SK-N-SH (cell line): ENCODE measurements at regions not wholly inside any gene's neighbourhood (a gene's known extent, or its start where the extent isn't known, plus 50 kb on each side); places are given as distances from the start of the nearest gene placed in this dataset.

ENCODE experiments used
- CTCF ChIA-PET: fragments of 300-600, 350-600 bp; formaldehyde crosslinking; extraction: SDS; loops from one replicate; lab custom pipeline; 2021; lab: Yijun Ruan, JAX
- POLR2A ChIA-PET: fragments of 350-600 bp; sonication (Branson Sonifier 250); formaldehyde crosslinking; extraction: SDS; loops from one replicate; lab custom pipeline; 2020; ENCODE audit warnings: antibody characterized with exemption, inconsistent platforms; lab: Yijun Ruan, JAX
- DNase-seq: peaks from one replicate; pipeline ENCODE4 v3.0.0; 2012
- H2AFZ ChIP-seq: fragments of 200-600 bp; sonication (generic); 2 replicates; pipeline ENCODE4 v1.8.1; 2016; ENCODE audit warnings: antibody characterized with exemption, mild to moderate bottlenecking, low read depth
- H3F3A ChIP-seq: fragments of 200-600 bp; sonication (generic); replicated peaks from 2 replicates; pipeline ENCODE3; 2016; ENCODE audit warnings: antibody characterized with exemption, mild to moderate bottlenecking; ENCODE audit not compliant: insufficient read depth
- H3K27ac ChIP-seq, 2 experiments: fragments of 200-500 bp in 1 of 2; fragments of 200-600 bp in 1 of 2; sonication (Bioruptor generic) in 1 of 2; sonication (generic), shearing (Covaris generic) in 1 of 2; 2 replicates each; pipeline versions ENCODE4 v1.5.1 to v1.6.1; 2014 to 2016; ENCODE audit warnings: low read depth in 2 of 2, inconsistent platforms in 1 of 2, low read length in 1 of 2, mild to moderate bottlenecking in 1 of 2, mixed read lengths in 1 of 2
- H3K27me3 ChIP-seq: fragments of 200-600 bp; sonication (generic), shearing (Covaris generic); 2 replicates; pipeline ENCODE4 v1.6.1; 2016; ENCODE audit warnings: mixed run types; ENCODE audit not compliant: insufficient read depth
- H3K36me3 ChIP-seq, 2 experiments: fragments of 200-500 bp in 1 of 2; fragments of 200-600 bp in 1 of 2; sonication (Bioruptor generic) in 1 of 2; sonication (generic) in 1 of 2; replicated peaks in 1 of 2; 2 replicates each; pipeline versions ENCODE3 to v1.5.1; 2014 to 2016; ENCODE audit warnings: low read length in 1 of 2, mild to moderate bottlenecking in 1 of 2; ENCODE audit not compliant: insufficient read depth in 2 of 2, control insufficient read depth in 1 of 2
- H3K4me1 ChIP-seq, 2 experiments: fragments of 200-500 bp in 1 of 2; fragments of 200-600 bp in 1 of 2; sonication (Bioruptor generic) in 1 of 2; sonication (generic), shearing (Covaris generic) in 1 of 2; 2 replicates each; pipeline versions ENCODE4 v1.5.1 to v1.6.1; 2014 to 2016; ENCODE audit warnings: low read depth in 1 of 2, low read length in 1 of 2, mixed run types in 1 of 2; ENCODE audit not compliant: insufficient read depth in 2 of 2, control insufficient read depth in 1 of 2
- H3K4me2 ChIP-seq: fragments of 200-600 bp; sonication (generic), shearing (Covaris generic); 2 replicates; pipeline ENCODE4 v1.6.1; 2017; ENCODE audit warnings: mixed run types
- H3K4me3 ChIP-seq, 2 experiments: fragments of 200-500 bp in 1 of 2; fragments of 200-600 bp in 1 of 2; sonication (Bioruptor generic) in 1 of 2; sonication (generic), shearing (Covaris generic) in 1 of 2; 2 replicates each; pipeline versions ENCODE4 v1.5.1 to v1.8.1; 2014 to 2016; ENCODE audit warnings: low read depth in 2 of 2, inconsistent platforms in 1 of 2, low read length in 1 of 2, mild to moderate bottlenecking in 1 of 2, mixed read lengths in 1 of 2, moderate library complexity in 1 of 2
- H3K79me2 ChIP-seq: fragments of 200-600 bp; sonication (generic); 2 replicates; pipeline ENCODE4 v1.8.1; 2017; ENCODE audit warnings: mild to moderate bottlenecking; ENCODE audit not compliant: insufficient read depth
- H3K9ac ChIP-seq: fragments of 200-600 bp; sonication (generic); 2 replicates; pipeline ENCODE4 v1.6.1; 2017; ENCODE audit warnings: mixed run types
- H3K9me2 ChIP-seq: fragments of 200-600 bp; sonication (generic); 2 replicates; pipeline ENCODE4 v1.6.1; 2017; ENCODE audit warnings: mixed run types
- H3K9me3 ChIP-seq: fragments of 200-600 bp; sonication (generic); 2 replicates; pipeline ENCODE4 v1.6.1; 2017; ENCODE audit warnings: mixed run types, mild to moderate bottlenecking, moderate library complexity
- H4K20me1 ChIP-seq: fragments of 200-600 bp; sonication (generic); 2 replicates; pipeline ENCODE4 v1.6.1; 2017; ENCODE audit warnings: mild to moderate bottlenecking, mixed run types; ENCODE audit not compliant: insufficient read depth
- CHD2 ChIP-seq: fragments of 150-350 bp; IDR thresholded peaks from 2 replicates; pipeline ENCODE4 v1.6.1; 2018; ENCODE audit warnings: low read length; ENCODE audit not compliant: partially characterized antibody
- ELF1 ChIP-seq: IDR thresholded peaks from 2 replicates; pipeline ENCODE4 v1.4.0; 2012
- EZH2phosphoT487 ChIP-seq: fragments of 200-600 bp; sonication (generic); IDR thresholded peaks from 2 replicates; pipeline ENCODE4 v1.6.1; 2017; ENCODE audit warnings: low read depth, mixed run types, mild to moderate bottlenecking, antibody characterized with exemption, moderate library complexity, borderline replicate concordance
- FOSL2 ChIP-seq: IDR thresholded peaks from 2 replicates; pipeline ENCODE4 v1.4.0; 2012; ENCODE audit warnings: low read depth, mild to moderate bottlenecking, moderate library complexity, borderline replicate concordance
- GABPA ChIP-seq: IDR thresholded peaks from 2 replicates; pipeline ENCODE4 v1.4.0; 2012; ENCODE audit warnings: low read depth, mild to moderate bottlenecking
- GATA2 ChIP-seq: sonication (generic); formaldehyde crosslinking; IDR thresholded peaks from 2 replicates; pipeline ENCODE4 v1.5.0; 2020; ENCODE audit warnings: mild to moderate bottlenecking, missing genetic modification reagents
- MXI1 ChIP-seq: IDR thresholded peaks from 2 replicates; pipeline ENCODE4 v1.6.1; 2012; ENCODE audit warnings: mild to moderate bottlenecking, low read depth, low read length, improper control_type of control experiment
- NRF1 ChIP-seq: IDR thresholded peaks from 2 replicates; pipeline ENCODE4 v1.6.1; 2012; ENCODE audit warnings: low read depth, mild to moderate bottlenecking, low read length
- RXRA ChIP-seq: IDR thresholded peaks from 2 replicates; pipeline ENCODE4 v1.4.0; 2012; ENCODE audit warnings: low read depth, mild to moderate bottlenecking, borderline replicate concordance
- TCF12 ChIP-seq: IDR thresholded peaks from 2 replicates; pipeline ENCODE4 v1.4.0; 2012
- whole genome bisulfite sequencing: methylation state at CpG from one replicate; pipeline ENCODE4 v1.1.6; 2017; ENCODE audit warnings: low lambda C conversion rate; 5-methylcytosine and 5-hydroxymethylcytosine counted together
- TF ChIP-seq, protein P1 (sequence below): IDR thresholded peaks from 2 replicates; pipeline ENCODE4 v1.4.0; 2012; ENCODE audit warnings: low read depth, borderline replicate concordance
- TF ChIP-seq, protein P2 (sequence below): IDR thresholded peaks from 2 replicates; pipeline ENCODE4 v1.4.0; 2012; ENCODE audit warnings: low read depth, borderline replicate concordance
- TF ChIP-seq, protein P3 (sequence below): fragments of 150-350 bp; IDR thresholded peaks from 2 replicates; pipeline ENCODE4 v1.6.1; 2017; ENCODE audit warnings: antibody characterized with exemption, low read length, low read depth, borderline replicate concordance
- TF ChIP-seq, protein P4 (sequence below): IDR thresholded peaks from 2 replicates; pipeline ENCODE4; 2012
- TF ChIP-seq, protein P5 (sequence below): IDR thresholded peaks from 2 replicates; pipeline ENCODE4 v1.4.0; 2012; ENCODE audit warnings: low read depth
- TF ChIP-seq, protein P6 (sequence below): IDR thresholded peaks from 2 replicates; pipeline ENCODE4 v1.6.1; 2012; ENCODE audit warnings: mild to moderate bottlenecking, low read depth, low read length, moderate library complexity
- TF ChIP-seq, protein P7 (sequence below): fragments of 200-600 bp; sonication (generic); IDR thresholded peaks from 2 replicates; pipeline ENCODE4 v1.6.1; 2017; ENCODE audit warnings: antibody characterized with exemption, mild to moderate bottlenecking, moderate library complexity

DNA sequence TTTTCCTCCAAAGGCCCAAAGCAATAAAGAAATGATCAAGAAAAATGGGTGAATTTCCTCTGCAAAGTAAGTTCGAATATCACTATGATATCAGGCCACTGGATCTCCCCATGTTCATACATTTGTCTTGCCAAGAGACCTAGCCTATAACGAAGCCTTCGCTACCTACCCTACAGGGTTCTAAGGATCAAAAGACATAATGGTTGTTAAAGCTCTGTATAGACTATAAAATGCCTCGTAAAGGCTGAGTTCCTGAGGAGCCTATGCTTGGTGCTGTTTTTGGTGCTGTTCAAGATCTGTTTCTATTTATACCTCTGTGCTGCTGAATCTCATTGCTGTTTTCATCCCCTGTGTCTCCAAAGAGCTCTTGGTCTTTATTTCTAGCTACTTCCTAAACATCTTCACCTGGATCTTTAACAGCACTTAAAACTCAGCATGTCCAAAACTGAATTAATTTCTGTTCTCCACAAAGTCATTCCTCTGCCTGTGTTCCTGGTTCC, 254.4 kb upstream of the CHAC2 start (continued):
- TF ChIP-seq, protein P1, sequence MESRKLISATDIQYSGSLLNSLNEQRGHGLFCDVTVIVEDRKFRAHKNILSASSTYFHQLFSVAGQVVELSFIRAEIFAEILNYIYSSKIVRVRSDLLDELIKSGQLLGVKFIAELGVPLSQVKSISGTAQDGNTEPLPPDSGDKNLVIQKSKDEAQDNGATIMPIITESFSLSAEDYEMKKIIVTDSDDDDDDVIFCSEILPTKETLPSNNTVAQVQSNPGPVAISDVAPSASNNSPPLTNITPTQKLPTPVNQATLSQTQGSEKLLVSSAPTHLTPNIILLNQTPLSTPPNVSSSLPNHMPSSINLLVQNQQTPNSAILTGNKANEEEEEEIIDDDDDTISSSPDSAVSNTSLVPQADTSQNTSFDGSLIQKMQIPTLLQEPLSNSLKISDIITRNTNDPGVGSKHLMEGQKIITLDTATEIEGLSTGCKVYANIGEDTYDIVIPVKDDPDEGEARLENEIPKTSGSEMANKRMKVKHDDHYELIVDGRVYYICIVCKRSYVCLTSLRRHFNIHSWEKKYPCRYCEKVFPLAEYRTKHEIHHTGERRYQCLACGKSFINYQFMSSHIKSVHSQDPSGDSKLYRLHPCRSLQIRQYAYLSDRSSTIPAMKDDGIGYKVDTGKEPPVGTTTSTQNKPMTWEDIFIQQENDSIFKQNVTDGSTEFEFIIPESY = no peak
- no peak for TF ChIP-seq RXRA

DNA sequence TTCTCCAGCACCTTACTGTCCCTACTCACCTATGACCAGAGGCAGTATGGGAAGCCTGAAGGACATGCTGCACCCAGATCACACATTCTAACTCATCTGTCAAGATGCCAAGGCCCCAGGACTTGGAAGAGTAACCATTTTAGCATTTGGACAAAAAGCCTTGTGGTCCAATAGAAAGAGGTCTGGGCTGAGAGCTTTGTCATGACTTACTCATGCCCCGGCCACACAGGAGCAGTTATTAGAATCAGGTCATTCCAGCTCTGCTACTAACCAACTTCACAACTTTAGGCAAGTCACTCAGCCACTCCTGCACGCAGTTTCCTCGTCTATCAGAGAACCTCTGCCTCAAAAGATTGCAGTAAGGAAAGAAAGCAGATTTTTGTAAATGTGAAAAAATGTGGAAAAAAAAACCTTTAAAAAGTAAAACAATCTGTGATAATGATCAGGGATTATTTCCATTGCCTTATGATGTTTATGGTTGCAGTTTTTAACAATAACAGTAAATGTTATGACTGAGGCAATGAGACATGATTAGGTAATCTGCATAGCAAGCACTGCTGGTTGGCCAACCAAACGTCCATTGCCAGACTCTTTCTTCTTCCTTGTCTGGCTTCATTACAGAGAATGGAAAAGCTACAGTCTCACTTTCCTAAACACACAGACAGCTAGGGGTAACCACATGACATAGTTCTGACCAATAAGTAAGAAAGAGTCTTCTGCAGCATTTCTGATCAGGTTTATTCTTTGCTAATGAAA, 255.4 kb upstream of the CHAC2 start:
- H3K9me2 ChIP-seq = no peaks in the 10 kb centered on the region
- H3K4me3 ChIP-seq = no peak overlapping the region
- H2AFZ ChIP-seq = no peak overlapping the region
- no peak overlapping the region for H3K9ac ChIP-seq
- ChIA-PET POLR2A (no interaction called here), CTCF (no interaction called here)
- no peaks in the 10 kb centered on the region for H3K36me3 ChIP-seq
- no peaks in the 10 kb centered on the region; the same call in 1 of the 2 replicates for H3K27me3 ChIP-seq
- 20% methylated on average over 4 of the region's 4 CpGs for WGBS
- TF ChIP-seq, protein P2, sequence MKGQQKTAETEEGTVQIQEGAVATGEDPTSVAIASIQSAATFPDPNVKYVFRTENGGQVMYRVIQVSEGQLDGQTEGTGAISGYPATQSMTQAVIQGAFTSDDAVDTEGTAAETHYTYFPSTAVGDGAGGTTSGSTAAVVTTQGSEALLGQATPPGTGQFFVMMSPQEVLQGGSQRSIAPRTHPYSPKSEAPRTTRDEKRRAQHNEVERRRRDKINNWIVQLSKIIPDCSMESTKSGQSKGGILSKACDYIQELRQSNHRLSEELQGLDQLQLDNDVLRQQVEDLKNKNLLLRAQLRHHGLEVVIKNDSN = no peak
- TF ChIP-seq, protein P3, sequence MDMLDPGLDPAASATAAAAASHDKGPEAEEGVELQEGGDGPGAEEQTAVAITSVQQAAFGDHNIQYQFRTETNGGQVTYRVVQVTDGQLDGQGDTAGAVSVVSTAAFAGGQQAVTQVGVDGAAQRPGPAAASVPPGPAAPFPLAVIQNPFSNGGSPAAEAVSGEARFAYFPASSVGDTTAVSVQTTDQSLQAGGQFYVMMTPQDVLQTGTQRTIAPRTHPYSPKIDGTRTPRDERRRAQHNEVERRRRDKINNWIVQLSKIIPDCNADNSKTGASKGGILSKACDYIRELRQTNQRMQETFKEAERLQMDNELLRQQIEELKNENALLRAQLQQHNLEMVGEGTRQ = no peak
- TF ChIP-seq NRF1 (no peak), GABPA (no peak), GATA2 (CRISPR knock-in tag) (no peak), EZH2phosphoT487 (no peak), CHD2 (no peak), MXI1 (no peak), TCF12 (no peak), ELF1 (no peak), FOSL2 (no peak)
- TF ChIP-seq, protein P4, sequence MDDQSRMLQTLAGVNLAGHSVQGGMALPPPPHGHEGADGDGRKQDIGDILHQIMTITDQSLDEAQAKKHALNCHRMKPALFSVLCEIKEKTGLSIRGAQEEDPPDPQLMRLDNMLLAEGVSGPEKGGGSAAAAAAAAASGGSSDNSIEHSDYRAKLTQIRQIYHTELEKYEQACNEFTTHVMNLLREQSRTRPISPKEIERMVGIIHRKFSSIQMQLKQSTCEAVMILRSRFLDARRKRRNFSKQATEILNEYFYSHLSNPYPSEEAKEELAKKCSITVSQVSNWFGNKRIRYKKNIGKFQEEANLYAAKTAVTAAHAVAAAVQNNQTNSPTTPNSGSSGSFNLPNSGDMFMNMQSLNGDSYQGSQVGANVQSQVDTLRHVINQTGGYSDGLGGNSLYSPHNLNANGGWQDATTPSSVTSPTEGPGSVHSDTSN = no peak
- TF ChIP-seq, protein P5, sequence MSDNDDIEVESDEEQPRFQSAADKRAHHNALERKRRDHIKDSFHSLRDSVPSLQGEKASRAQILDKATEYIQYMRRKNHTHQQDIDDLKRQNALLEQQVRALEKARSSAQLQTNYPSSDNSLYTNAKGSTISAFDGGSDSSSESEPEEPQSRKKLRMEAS = no peak
- TF ChIP-seq, protein P6, sequence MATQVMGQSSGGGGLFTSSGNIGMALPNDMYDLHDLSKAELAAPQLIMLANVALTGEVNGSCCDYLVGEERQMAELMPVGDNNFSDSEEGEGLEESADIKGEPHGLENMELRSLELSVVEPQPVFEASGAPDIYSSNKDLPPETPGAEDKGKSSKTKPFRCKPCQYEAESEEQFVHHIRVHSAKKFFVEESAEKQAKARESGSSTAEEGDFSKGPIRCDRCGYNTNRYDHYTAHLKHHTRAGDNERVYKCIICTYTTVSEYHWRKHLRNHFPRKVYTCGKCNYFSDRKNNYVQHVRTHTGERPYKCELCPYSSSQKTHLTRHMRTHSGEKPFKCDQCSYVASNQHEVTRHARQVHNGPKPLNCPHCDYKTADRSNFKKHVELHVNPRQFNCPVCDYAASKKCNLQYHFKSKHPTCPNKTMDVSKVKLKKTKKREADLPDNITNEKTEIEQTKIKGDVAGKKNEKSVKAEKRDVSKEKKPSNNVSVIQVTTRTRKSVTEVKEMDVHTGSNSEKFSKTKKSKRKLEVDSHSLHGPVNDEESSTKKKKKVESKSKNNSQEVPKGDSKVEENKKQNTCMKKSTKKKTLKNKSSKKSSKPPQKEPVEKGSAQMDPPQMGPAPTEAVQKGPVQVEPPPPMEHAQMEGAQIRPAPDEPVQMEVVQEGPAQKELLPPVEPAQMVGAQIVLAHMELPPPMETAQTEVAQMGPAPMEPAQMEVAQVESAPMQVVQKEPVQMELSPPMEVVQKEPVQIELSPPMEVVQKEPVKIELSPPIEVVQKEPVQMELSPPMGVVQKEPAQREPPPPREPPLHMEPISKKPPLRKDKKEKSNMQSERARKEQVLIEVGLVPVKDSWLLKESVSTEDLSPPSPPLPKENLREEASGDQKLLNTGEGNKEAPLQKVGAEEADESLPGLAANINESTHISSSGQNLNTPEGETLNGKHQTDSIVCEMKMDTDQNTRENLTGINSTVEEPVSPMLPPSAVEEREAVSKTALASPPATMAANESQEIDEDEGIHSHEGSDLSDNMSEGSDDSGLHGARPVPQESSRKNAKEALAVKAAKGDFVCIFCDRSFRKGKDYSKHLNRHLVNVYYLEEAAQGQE = no peak
- TF ChIP-seq, protein P7, sequence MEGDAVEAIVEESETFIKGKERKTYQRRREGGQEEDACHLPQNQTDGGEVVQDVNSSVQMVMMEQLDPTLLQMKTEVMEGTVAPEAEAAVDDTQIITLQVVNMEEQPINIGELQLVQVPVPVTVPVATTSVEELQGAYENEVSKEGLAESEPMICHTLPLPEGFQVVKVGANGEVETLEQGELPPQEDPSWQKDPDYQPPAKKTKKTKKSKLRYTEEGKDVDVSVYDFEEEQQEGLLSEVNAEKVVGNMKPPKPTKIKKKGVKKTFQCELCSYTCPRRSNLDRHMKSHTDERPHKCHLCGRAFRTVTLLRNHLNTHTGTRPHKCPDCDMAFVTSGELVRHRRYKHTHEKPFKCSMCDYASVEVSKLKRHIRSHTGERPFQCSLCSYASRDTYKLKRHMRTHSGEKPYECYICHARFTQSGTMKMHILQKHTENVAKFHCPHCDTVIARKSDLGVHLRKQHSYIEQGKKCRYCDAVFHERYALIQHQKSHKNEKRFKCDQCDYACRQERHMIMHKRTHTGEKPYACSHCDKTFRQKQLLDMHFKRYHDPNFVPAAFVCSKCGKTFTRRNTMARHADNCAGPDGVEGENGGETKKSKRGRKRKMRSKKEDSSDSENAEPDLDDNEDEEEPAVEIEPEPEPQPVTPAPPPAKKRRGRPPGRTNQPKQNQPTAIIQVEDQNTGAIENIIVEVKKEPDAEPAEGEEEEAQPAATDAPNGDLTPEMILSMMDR = no peak
- DNase-seq = no peak
- no peak overlapping the region for H3K27ac ChIP-seq
- no peak overlapping the region for H3K4me2 ChIP-seq
- H4K20me1 ChIP-seq = no peaks in the 10 kb centered on the region
- H3K79me2 ChIP-seq = no peaks in the 10 kb centered on the region
- H3K4me1 ChIP-seq = no peaks in the 10 kb centered on the region
- no peaks in the 10 kb centered on the region for H3F3A ChIP-seq
- no peaks in the 10 kb centered on the region for H3K9me3 ChIP-seq
